Transverse colon (tissue), 4 donors: ENCODE measurements at regions not wholly inside any gene's neighbourhood (a gene's known extent, or its start where the extent isn't known, plus 50 kb on each side); places are given as distances from the start of the nearest gene placed in this dataset.

Experiments used
- DNase-seq: peaks from one replicate; pipeline ENCODE4 v3.0.0-alpha.2; 2019
- H3K27ac ChIP-seq, 4 donors: fragments of 200-600 bp; sonication (generic); 2 replicates each; pipeline ENCODE4 v1.5.1; 2016 to 2018; ENCODE audit warnings: inconsistent platforms in 4 of 4
- H3K27me3 ChIP-seq: fragments of 200-600 bp; sonication (generic); 2 replicates; pipeline ENCODE4 v1.5.1; 2017; ENCODE audit warnings: inconsistent platforms
- H3K36me3 ChIP-seq, 4 donors: fragments of 200-600 bp; sonication (generic); 2 replicates each; pipeline ENCODE4 v1.5.1; 2017 to 2019; ENCODE audit warnings: inconsistent platforms in 4 of 4
- H3K4me1 ChIP-seq, 4 donors: fragments of 200-600 bp; sonication (generic); 2 replicates each; pipeline ENCODE4 v1.5.1; 2017 to 2020; ENCODE audit warnings: inconsistent platforms in 4 of 4
- H3K4me3 ChIP-seq, 4 donors: fragments of 200-600 bp; sonication (generic); 1 replicate in 1 of 4; 2 replicates in 3 of 4; pipeline versions ENCODE4 v1.5.1 to v1.6.1; 2017 to 2019; ENCODE audit warnings: inconsistent platforms in 4 of 4
- H3K9me3 ChIP-seq, 2 donors: fragments of 200-600 bp; sonication (generic); 2 replicates each; pipeline ENCODE4 v1.5.1; 2017 to 2019; ENCODE audit warnings: inconsistent platforms in 2 of 2
- CTCF ChIP-seq, 5 experiments: fragments of 200-600 bp in 3 of 5; fragments of 450-650 bp in 2 of 5; sonication (generic) in 3 of 5; IDR thresholded peaks; 1 replicate in 2 of 5; 2 replicates in 3 of 5; pipeline ENCODE4 v1.5.1; 2016 to 2017; ENCODE audit warnings: antibody characterized with exemption in 5 of 5, inconsistent platforms in 3 of 5, mild to moderate bottlenecking in 2 of 5, moderate library complexity in 1 of 5
- EP300 ChIP-seq: sonication (generic); formaldehyde crosslinking; IDR thresholded peaks from one replicate; pipeline ENCODE4 v1.6.1; 2017; ENCODE audit warnings: antibody characterized with exemption, low read depth
- POLR2A ChIP-seq: fragments of 450-650 bp; IDR thresholded peaks from one replicate; pipeline ENCODE4 v1.6.1; 2016; ENCODE audit warnings: antibody characterized with exemption, mild to moderate bottlenecking, moderate library complexity
- POLR2AphosphoS5 ChIP-seq, 3 donors: sonication (generic); formaldehyde crosslinking; IDR thresholded peaks; one replicate each; pipeline ENCODE4 v1.6.1; 2016; ENCODE audit warnings: antibody characterized with exemption in 3 of 3
- WGBS, 2 donors: methylation state at CpG; one replicate each; pipeline ENCODE4 v1.1.5; 2018; ENCODE audit warnings: low coverage in 1 of 2; 5-methylcytosine and 5-hydroxymethylcytosine counted together
- in situ Hi-C, 4 donors: fragments of 200-750 bp; cut with MboI; loops; one replicate each; pipeline versions ENCODE4 v1.15.0 to v1.15.1; 2017; ENCODE audit warnings: low sequenced_read_pairs in 3 of 4, low pct_ligation_motif_present in 1 of 4, low pct_unique_long_range_greater_than_20kb in 1 of 4
- intact Hi-C: fragments of 100-400 bp; cut with DNase I; formaldehyde crosslinking; loops from one replicate; pipeline ENCODE4 v1.15.1; 2023; ENCODE audit warnings: low total_unique reads

- Histone ChIP-seq H3K36me3 (no peaks in the 10 kb centered on the region), H3K27ac (no peak overlapping the region), H3K4me1 (no peaks in the 10 kb centered on the region), H3K27me3 (no peaks in the 10 kb centered on the region), H3K9me3 (no peaks in the 10 kb centered on the region), H3K4me3 (no peak overlapping the region)
- in situ Hi-C loops (no loop called here), intact Hi-C loops (no loop called here)
- 20 to 74% methylated on average over 1 to 4 of the region's 4 CpGs for WGBS, 2 donors
- TF ChIP-seq EP300 (no peak), POLR2AphosphoS5 (IDR thresholded peaks at IDR 0.05) (no peak), POLR2A (no peak), CTCF (IDR thresholded peaks at IDR 0.05) (no peak)
- no peak for DNase-seq
Measured at GRCh38 chr3:182067423-182067822, 355.7 kb downstream of the SOX2 start.

- no peaks in the 10 kb centered on the region for H3K4me1 ChIP-seq
- in situ Hi-C loops (no loop called here), intact Hi-C loops (no loop called here)
- DNase-seq, result no peak
- no peak overlapping the region for H3K4me3 ChIP-seq
- no peaks in the 10 kb centered on the region for H3K36me3 ChIP-seq
- H3K27me3 ChIP-seq, result no peaks in the 10 kb centered on the region
- H3K27ac ChIP-seq, result no peak overlapping the region
- no peaks in the 10 kb centered on the region for H3K9me3 ChIP-seq
- TF ChIP-seq POLR2AphosphoS5 (IDR thresholded peaks at IDR 0.05) (no peak), CTCF (IDR thresholded peaks at IDR 0.05) (no peak), EP300 (no peak), POLR2A (no peak)
- 38 to 41% methylated on average over 3 of the region's 3 CpGs for WGBS, 2 donors
Measured at GRCh38 chr3:182078316-182078715, 366.6 kb downstream of the SOX2 start.

GRCh38 chr3:182078929-182079328 is 367.2 kb downstream of the SOX2 start:
- 72 to 76% methylated on average over 5 of the region's 5 CpGs for WGBS, 2 donors
- Histone ChIP-seq H3K4me1 (no peaks in the 10 kb centered on the region), H3K9me3 (no peaks in the 10 kb centered on the region), H3K4me3 (no peak overlapping the region), H3K27me3 (no peaks in the 10 kb centered on the region), H3K27ac (no peak overlapping the region), H3K36me3 (no peaks in the 10 kb centered on the region)
- TF ChIP-seq POLR2A, result no peak
- no peak for TF ChIP-seq EP300
- no peak for TF ChIP-seq POLR2AphosphoS5 (IDR thresholded peaks at IDR 0.05)
- no peak for TF ChIP-seq CTCF (IDR thresholded peaks at IDR 0.05)
- in situ Hi-C loops, result no loop called here
- DNase-seq, result no peak
- intact Hi-C loops, result no loop called here

- H3K4me1 ChIP-seq, result no peaks in the 10 kb centered on the region
- no peak for TF ChIP-seq POLR2AphosphoS5 (IDR thresholded peaks at IDR 0.05)
- no peak for TF ChIP-seq CTCF (IDR thresholded peaks at IDR 0.05)
- TF ChIP-seq POLR2A, result no peak
- no peak for TF ChIP-seq EP300
- H3K27me3 ChIP-seq, result no peaks in the 10 kb centered on the region
- no peaks in the 10 kb centered on the region for H3K9me3 ChIP-seq
- in situ Hi-C loops (no loop called here), intact Hi-C loops (no loop called here)
- 51 to 66% methylated on average over 4 of the region's 4 CpGs for WGBS, 2 donors
- H3K4me3 ChIP-seq, result no peak overlapping the region
- DNase-seq, result no peak
- H3K36me3 ChIP-seq, result no peaks in the 10 kb centered on the region
- no peak overlapping the region for H3K27ac ChIP-seq
Measured at GRCh38 chr3:182081096-182081495, 369.4 kb downstream of the SOX2 start.
